Subcutaneous abdominal adipose tissue (tissue), 5 donors: ENCODE measurements at regions not wholly inside any gene's neighbourhood (a gene's known extent, or its start where the extent isn't known, plus 50 kb on each side); places are given as distances from the start of the nearest gene placed in this dataset.

Source experiments
- H3K27ac ChIP-seq: one replicate; pipeline ENCODE4 v1.7.0; 2013; ENCODE audit warnings: low read depth, mild to moderate bottlenecking, inconsistent platforms, low read length, moderate library complexity
- H3K27me3 ChIP-seq, 5 donors: one replicate each; pipeline ENCODE4 v1.7.0; 2013; ENCODE audit warnings: low read length in 5 of 5, inconsistent platforms in 1 of 5; ENCODE audit not compliant: control insufficient read depth in 5 of 5, insufficient read depth in 4 of 5
- H3K36me3 ChIP-seq, 5 donors: one replicate each; pipeline ENCODE4 v1.7.0; 2013; ENCODE audit warnings: low read length in 5 of 5; ENCODE audit not compliant: control insufficient read depth in 5 of 5, insufficient read depth in 5 of 5
- H3K4me1 ChIP-seq, 5 donors: one replicate each; pipeline ENCODE4 v1.7.0; 2013; ENCODE audit warnings: low read length in 5 of 5, mild to moderate bottlenecking in 3 of 5, moderate library complexity in 1 of 5; ENCODE audit not compliant: control insufficient read depth in 5 of 5, insufficient read depth in 5 of 5
- H3K4me3 ChIP-seq, 5 donors: one replicate each; pipeline ENCODE4 v1.7.0; 2013; ENCODE audit warnings: low read length in 5 of 5, low read depth in 1 of 5
- H3K9ac ChIP-seq, 5 donors: one replicate each; pipeline ENCODE4 v1.7.0; 2013; ENCODE audit warnings: low read length in 5 of 5, mild to moderate bottlenecking in 4 of 5, moderate library complexity in 3 of 5
- H3K9me3 ChIP-seq, 5 donors: one replicate each; pipeline ENCODE4 v1.7.0; 2013; ENCODE audit warnings: low read length in 5 of 5; ENCODE audit not compliant: control insufficient read depth in 5 of 5
- donor health status: healthy.
- donor health status: healthy.
- donor health status: healthy.
- donor health status: healthy.
- donor health status: healthy.

GRCh38 chr5:93257616-93258015 is 323.4 kb downstream of the NR2F1-AS1 start:
- no peaks in the 10 kb centered on the region for H3K27me3 ChIP-seq
- no peaks in the 10 kb centered on the region for H3K9me3 ChIP-seq
- no peak overlapping the region for H3K9ac ChIP-seq
- no peaks in the 10 kb centered on the region for H3K36me3 ChIP-seq
- H3K4me1 ChIP-seq: no peaks in the 10 kb centered on the region
- no peak overlapping the region for H3K4me3 ChIP-seq
- no peak overlapping the region for H3K27ac ChIP-seq

DNA sequence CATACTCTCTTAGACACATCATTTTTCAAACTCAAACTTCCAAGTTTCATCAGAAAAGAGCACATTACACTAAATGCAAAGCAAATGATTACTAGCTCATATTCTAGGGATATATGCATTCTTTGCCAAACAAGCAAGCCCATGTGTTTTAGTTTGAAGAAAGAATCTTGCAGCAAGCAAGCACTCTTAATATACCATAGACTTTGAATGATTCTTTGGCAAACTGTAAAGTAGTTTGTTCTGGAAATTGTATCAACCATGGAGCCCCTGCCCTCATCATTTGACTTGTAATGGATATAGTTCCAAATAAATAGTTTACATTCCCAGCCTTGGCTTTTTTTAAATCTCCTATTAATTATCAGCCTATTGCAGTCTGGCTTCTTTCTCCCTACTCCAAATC is 325.2 kb downstream of the NR2F1-AS1 start:
- Histone ChIP-seq H3K4me3 (no peak overlapping the region), H3K9me3 (no peaks in the 10 kb centered on the region), H3K36me3 (no peaks in the 10 kb centered on the region), H3K9ac (no peak overlapping the region), H3K27me3 (no peaks in the 10 kb centered on the region), H3K4me1 (no peaks in the 10 kb centered on the region), H3K27ac (no peak overlapping the region)

GRCh38 chr5:93252165-93252564 is 328.9 kb downstream of the NR2F1-AS1 start:
- H3K27ac ChIP-seq: no peak overlapping the region
- no peaks in the 10 kb centered on the region for H3K9me3 ChIP-seq
- no peak overlapping the region for H3K9ac ChIP-seq
- no peaks in the 10 kb centered on the region for H3K36me3 ChIP-seq
- H3K4me1 ChIP-seq: peaks cover 0 to 5% (median 0%) of the 10 kb centered on the region in 5 donors
- no peak overlapping the region for H3K4me3 ChIP-seq
- H3K27me3 ChIP-seq: no peaks in the 10 kb centered on the region

DNA sequence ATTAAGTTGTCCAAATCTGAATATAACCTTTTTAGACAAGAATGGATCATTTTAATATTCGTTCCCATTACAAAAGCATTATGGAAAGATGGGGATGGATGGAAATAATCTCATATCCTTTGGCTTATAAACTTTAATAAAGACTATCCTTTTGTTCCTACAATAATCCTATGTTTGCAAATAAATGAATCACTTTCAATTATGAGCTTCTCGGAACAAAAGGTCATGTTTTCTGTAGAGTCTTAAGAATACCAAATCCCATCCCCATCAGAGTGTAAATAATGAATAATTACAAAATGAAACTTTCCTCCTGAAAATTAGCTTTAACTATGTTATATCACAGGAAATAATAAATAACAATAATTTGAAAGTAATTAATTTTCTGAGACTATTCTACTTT is 329.7 kb downstream of the NR2F1-AS1 start:
- Histone ChIP-seq H3K9me3 (no peaks in the 10 kb centered on the region), H3K4me3 (no peak overlapping the region), H3K36me3 (no peaks in the 10 kb centered on the region), H3K4me1 (peaks cover 0 to 6% (median 2%) of the 10 kb centered on the region in 5 donors), H3K27me3 (no peaks in the 10 kb centered on the region), H3K9ac (no peak overlapping the region), H3K27ac (no peak overlapping the region)

- Histone ChIP-seq H3K36me3 (no peaks in the 10 kb centered on the region), H3K27me3 (no peaks in the 10 kb centered on the region), H3K9me3 (no peaks in the 10 kb centered on the region), H3K27ac (no peak overlapping the region), H3K4me1 (peaks cover 0 to 15% (median 9%) of the 10 kb centered on the region in 5 donors), H3K9ac (no peak overlapping the region), H3K4me3 (no peak overlapping the region)
Observed at GRCh38 chr5:93250424-93250823, 330.6 kb downstream of the NR2F1-AS1 start.

DNA sequence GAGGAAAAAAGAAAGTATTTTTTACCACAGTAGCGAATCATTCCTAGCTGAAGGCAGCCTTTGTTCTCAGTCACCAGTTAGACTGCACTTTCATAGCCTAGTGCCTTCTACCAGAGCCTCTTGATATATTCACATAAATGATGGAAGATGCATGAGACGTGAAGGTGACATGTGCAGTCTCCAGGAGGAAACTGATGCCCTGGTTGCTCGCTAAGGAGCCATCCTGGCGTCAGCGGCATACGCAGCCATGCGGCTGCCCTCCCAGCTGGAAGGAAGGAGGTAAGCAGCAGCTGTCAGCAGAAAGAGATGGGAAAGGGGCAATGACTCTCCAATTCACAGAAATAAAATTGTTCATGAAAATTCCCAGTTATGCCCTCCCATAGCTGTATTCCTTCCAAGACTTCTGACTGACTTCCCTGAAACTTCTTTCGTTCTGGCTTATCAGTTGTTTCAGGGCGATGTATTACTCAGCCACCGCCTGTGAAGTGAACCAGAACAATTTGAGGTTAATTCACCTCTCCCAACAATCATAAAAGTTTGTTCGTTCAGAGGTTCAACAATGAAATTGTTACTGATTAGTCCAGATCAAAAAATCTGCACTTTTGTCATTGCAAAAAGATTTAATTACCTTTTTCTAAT is 331.2 kb downstream of the NR2F1-AS1 start:
- Histone ChIP-seq H3K4me1 (peaks cover 0 to 19% (median 13%) of the 10 kb centered on the region in 5 donors), H3K9me3 (no peaks in the 10 kb centered on the region), H3K4me3 (peak overlapping the region in 2 of 5 donors; percentile 2 to 19), H3K27ac (no peak overlapping the region), H3K9ac (no peak overlapping the region), H3K36me3 (no peaks in the 10 kb centered on the region), H3K27me3 (no peaks in the 10 kb centered on the region)

GRCh38 chr5:93247105-93247504 is 333.9 kb downstream of the NR2F1-AS1 start:
- no peaks in the 10 kb centered on the region for H3K9me3 ChIP-seq
- no peak overlapping the region for H3K27ac ChIP-seq
- H3K4me3 ChIP-seq: no peak overlapping the region
- peaks cover 0 to 28% (median 13%) of the 10 kb centered on the region in 5 donors for H3K4me1 ChIP-seq
- H3K27me3 ChIP-seq: no peaks in the 10 kb centered on the region
- no peak overlapping the region for H3K9ac ChIP-seq
- no peaks in the 10 kb centered on the region for H3K36me3 ChIP-seq

- Histone ChIP-seq H3K27me3 (no peaks in the 10 kb centered on the region), H3K36me3 (no peaks in the 10 kb centered on the region), H3K9ac (no peak overlapping the region), H3K4me3 (no peak overlapping the region), H3K9me3 (no peaks in the 10 kb centered on the region), H3K4me1 (peaks cover 0 to 33% (median 13%) of the 10 kb centered on the region in 5 donors), H3K27ac (no peak overlapping the region)
Observed at GRCh38 chr5:93246090-93246855, 334.7 kb downstream of the NR2F1-AS1 start.

- H3K27me3 ChIP-seq: no peaks in the 10 kb centered on the region
- peaks cover 0 to 29% (median 13%) of the 10 kb centered on the region in 5 donors for H3K4me1 ChIP-seq
- no peak overlapping the region for H3K4me3 ChIP-seq
- H3K9me3 ChIP-seq: no peaks in the 10 kb centered on the region
- H3K9ac ChIP-seq: no peak overlapping the region
- no peak overlapping the region for H3K27ac ChIP-seq
- H3K36me3 ChIP-seq: no peaks in the 10 kb centered on the region
Observed at GRCh38 chr5:93245226-93245625, 335.8 kb downstream of the NR2F1-AS1 start.

GRCh38 chr5:93243481-93243880 is 337.5 kb downstream of the NR2F1-AS1 start:
- Histone ChIP-seq H3K9ac (no peak overlapping the region), H3K27ac (no peak overlapping the region), H3K27me3 (no peaks in the 10 kb centered on the region), H3K4me1 (peaks cover 0 to 29% (median 13%) of the 10 kb centered on the region in 5 donors), H3K4me3 (no peak overlapping the region), H3K9me3 (no peaks in the 10 kb centered on the region), H3K36me3 (no peaks in the 10 kb centered on the region)
